ENCODE measurements at regions not wholly inside any gene's neighbourhood (a gene's known extent, or its start where the extent isn't known, plus 50 kb on each side); places are given as distances from the start of the nearest gene placed in this dataset.
"Not testable (repeated sequence)": the region's sequence is repeated elsewhere in the genome, so short reads cannot be mapped to it uniquely, and the experiment has no call there.

DNA sequence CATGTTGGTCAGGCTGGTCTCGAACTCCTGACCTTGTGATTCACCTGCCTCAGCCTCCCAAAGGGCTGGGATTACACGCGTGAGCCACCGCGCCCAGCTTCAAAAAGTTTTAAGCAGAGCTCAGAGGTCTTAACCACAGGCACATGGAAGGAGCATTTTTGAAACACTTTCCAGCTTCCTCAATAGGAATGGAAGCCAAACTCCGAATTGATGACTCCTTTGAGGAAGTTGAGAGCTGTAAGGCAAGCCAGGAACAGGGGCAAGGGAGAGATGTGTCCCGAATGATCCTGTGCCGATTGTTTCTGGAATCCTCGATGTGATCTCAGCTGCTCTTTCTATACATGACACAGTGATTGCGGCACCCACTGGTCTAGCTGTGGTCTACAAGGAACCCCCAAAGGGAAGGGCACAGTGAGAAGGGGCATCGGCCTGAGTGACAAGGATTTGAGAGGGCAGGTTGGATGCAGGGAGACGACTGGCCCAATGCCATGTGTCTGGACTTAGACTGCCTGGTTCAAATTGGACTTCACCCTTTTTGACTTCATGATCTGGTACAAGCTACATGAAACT is 116.2 kb downstream of the ADRA2C start:
- not testable (repeated sequence) for DNase-seq

DNA sequence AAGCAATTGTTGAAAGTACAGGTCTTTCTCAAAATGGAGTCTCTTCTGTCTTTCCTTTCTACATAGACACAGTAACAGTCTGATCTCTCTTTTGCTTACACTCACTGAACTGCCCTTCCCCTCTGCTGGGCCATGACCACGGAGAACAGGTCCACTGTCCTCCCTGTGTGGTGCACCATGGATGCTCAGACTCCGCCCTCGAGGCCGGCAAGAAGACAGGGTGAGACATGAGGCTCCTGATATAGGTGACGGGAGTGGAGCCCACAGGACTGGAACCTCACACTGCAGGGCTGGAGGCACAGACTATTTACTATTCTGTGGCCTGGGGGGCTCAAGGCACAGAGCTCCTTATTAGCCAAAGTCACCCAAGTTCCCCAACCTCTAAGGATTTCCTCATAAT is 118.1 kb downstream of the ADRA2C start:
- not testable (repeated sequence) for DNase-seq

DNA sequence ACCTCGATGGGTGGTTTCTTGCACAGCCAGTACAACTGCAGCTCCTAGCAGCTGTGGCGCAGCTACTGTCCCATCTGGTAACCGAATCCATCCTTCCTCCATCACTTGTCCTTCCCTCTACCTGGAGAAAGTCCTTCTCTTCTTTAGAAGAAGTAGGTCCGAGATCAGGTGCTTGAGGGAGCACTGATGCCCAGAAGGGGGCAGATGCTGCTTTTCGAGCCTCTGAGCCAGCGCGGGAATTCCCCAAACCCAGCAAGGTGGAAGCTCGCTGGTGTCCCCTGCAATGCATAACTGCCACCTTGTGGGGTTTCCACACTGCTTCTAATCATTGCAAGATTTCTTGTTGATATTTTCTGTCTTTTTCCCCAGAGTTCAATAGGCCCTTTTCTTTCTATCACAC is 127.4 kb downstream of the ADRA2C start:
- DNase-seq: peak; percentile 20

DNA sequence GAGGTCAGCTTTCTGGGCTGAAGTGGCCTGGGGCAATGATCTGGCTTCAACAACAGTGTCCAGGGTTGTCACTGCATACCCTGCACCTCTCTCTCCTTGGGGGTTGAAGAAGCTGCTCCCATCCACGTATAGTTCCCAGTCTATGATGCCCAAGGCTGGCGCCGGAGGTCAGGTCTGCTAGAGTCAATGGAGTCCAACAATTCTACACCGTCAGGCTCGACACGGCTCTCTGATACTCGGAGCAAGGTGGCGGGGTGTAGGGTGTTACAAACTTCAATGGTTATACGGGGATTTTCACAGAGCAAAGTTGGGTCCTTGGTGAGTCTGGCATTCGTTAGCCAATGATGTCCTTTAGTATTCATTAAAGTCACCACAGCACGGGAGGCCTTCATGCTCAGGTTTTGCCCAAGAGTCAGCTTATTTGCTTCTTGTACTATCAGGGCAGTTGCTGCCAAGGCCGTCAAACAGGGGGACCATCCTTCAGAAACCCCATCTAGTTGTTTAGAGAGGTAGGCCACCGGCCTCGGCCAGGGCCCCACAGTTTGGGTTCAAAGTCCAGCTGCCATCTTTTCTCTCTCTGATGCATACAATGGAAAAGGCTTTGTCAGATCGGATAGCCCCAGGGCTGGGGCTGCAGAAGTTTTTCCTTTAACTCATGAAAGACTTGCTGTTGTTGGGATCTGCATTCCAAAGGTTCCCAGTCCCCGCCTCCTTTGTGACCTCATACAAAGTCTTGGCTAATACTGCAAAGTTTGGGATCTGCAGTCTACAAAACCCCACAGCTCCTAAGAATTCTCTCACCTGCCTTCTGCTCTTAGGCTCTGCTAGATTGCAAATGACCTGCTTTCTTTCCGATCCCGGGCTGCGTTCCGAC is 128.1 kb downstream of the ADRA2C start:
- DNase-seq: not testable (repeated sequence)

DNA sequence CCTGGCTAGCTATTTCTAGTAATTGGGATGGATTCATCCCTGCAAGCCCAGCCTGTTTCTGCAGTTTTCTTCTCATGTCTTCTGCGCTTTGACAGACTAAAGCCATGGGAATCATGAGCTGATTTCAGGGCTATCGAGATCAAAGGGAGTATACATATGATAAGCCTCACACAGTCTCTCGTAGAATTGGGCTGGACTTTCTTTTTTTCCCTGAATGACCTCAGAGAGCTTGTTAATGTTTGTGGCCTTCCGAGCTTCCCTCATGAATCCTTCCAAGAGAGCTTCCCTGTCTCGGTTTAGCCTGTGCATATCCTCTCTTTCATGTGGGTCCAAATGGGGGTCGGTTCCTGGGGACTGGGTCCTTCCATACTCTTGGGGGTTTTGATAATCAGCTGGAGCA is 130.3 kb downstream of the ADRA2C start:
- DNase-seq: no peak

DNA sequence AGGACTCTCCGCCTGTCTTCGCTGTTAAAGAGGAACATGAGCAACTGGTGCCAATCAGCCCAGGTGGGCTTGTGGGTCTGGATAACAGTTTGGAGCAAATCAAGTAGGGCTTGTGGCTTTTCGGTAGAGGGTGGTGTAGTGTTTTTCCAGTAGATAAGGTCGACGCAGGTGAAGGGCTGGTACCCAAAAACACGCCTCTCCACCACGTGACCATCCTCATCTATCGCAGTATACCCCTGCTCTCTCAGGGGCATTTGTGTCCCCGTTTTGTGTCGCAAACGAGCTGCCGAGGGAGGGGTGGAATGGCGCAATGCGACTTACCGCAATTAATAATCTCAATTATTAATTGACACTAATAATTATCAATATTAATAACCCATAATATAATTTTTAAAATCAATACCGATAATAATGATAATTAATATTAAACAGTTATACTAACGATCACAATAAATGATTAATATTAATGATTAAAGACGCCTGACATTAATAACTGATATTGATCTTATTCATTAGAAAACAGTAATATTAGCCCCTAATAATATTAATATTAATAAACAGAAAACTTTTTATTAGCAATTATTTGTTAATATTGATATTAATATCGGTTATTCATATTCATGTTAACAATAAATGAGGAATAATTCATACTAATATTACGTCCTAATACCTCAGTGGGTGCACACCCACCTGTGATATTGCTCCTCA is 130.8 kb downstream of the ADRA2C start:
- DNase-seq: not testable (repeated sequence)

DNA sequence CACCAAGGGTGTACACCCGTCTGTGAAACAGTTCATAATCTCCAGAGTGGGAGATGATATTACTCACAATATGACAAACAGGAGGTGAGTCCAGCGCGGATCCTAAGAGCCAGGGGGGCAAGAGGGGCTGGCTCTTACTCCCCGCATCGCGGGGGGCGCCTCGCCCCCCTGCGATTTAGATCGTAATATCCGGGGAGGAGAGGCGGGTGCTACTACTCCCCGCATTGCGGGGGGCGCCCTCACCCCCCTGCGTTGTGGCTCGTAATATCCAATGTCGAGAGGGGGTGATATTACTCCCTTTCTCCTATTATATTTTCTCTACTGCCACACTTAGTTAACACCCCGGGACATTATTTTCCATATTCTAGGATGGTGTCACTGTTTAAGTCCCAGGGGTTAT is 131.9 kb downstream of the ADRA2C start:
- DNase-seq: no peak

DNA sequence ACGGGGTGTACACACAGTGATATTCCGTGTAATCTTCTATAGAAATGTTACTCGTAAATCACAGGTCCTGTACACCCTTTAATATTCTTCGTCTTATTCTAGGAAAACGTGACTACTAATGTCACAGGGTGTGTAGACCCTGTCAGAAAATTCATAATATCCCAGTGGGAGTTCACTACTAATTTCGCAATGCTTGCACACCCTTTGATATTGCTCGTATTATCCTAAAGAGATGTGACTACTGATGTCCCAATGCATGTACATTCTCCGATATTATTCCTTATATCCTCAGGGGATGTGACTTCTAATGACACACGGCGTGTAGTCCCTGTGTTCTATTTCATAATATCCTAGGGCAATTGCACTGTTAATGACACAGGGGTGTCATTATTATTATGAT is 132.7 kb downstream of the ADRA2C start:
- DNase-seq: not testable (repeated sequence)

DNA sequence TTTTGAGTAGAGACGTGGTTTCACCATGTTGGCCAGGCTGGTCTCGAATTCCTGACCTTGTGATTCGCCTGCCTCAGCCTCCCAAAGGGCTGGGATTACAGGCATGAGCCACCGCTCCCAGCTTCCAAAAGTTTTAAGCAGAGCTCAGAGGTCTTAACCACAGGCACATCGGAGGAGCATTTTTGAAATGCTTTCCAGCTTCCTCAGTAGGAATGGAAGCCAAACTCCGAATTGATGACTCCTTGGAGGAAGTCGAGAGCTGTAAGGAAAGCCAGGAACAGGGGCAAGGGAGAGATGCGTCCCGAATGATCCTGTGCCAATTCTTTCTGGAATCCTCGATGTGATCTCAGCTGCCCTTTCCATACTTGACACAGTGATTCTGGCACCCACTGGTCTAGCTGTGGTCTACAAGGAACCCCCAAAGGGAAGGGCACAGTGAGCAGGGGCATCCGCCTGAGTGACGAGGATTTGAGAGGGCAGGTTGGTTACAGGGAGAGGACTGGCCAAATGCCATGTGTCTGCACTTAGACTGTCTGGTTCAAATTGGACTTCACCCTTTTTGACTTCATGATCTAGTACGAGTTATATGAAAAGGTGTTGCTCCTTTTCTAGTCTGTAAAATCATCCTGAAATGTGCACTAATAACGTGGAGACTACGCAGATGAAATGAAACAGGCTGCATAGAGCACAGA is 138.2 kb downstream of the ADRA2C start:
- DNase-seq: not testable (repeated sequence)

DNA sequence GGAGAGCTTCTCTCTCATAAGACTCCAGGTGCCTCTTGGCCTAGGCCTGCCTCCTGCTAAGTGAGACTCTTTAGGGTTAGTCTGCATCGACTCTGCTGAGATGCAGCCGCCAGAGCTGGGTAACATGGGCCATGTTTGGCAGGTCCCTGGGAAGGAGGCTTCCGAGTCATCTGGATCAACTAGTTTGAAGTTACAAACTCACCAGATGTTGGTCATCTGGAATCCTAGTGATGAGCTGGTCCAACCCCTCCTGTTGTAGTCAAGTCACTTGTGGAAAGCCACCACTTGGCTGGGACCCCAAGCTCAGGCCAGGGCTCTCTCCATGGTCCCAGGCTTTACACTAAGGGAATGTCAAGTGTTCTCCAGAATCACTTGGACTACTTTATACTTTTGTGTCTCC is 143.4 kb downstream of the ADRA2C start:
- DNase-seq: not testable (repeated sequence)

DNA sequence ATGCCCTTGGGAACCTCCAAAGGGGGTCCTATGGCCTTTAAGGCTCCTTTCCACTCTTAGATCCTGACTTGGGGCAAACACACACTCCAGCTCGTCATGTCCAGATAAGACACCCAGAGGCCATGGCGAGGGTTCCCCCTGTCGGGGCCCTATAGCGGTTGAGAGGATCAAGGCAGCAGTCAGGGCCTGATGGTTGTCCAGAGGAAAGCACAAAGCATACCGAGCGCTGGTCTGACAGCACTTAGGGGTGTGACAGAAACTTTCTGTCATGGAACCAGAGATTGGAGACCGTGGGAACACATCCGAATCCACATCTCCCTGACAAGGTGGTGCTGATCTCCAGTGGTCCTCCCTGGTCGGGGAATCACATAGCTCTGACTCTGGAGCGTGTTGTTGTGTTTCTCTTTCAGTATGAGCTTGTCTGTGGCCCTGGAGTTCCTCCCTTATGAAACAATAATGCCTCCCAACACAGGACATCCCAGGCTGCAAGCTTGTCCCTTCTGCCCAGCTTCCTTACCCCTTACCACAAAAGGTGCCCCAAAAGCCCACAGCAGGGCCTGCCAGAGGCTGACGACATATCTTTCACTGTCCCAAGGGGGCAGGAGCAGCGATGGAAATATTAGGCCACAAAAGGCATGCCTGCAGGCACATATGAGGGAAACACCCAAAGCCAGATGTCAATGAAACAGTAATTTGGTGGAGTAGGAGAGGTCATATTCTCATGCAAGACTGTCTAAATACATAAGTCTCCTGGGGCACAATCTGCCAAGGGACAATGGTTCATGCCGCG is 144.2 kb downstream of the ADRA2C start:
- DNase-seq: not testable (repeated sequence)

DNA sequence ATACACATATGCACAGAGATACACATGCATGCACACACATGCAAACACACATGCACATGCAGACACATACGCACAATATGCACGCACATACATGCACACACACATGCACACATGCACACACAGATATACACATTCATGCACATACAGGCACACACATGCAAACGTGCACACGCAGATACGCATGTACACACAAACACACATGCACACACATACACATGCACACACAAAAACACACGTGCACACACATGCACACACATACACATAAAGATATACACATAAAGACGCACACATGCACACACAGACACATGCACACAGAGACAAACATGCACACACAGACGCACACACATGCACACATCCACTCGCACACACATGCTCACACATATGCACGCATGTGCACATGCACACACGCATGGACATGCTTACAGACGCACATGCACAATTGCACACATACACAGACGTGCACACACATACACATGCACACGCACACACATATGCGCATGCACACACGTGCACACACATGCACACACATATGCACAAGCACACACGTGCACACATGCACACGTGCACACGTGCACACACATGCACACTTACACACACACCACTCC is 145.2 kb downstream of the ADRA2C start:
- DNase-seq: no peak

DNA sequence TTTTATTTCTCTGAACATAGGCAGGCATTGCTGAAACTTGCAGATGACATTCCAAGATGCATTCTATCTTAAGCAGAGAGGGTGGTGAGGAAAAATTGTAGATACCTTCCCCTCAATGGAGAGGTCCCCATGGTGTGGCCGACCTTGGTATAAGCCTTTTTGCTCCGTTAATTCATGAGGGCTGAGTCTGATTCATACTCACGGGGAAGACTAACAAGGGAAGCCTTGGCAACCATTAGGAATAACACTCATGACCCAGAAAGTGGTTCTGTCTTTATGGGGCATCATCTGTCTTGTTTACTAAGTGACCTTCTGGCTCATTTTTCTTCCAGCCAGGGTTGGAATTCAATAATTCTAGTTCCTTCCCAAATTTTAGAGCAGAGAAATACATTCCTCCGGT is 148.3 kb downstream of the ADRA2C start:
- not testable (repeated sequence) for DNase-seq

DNA sequence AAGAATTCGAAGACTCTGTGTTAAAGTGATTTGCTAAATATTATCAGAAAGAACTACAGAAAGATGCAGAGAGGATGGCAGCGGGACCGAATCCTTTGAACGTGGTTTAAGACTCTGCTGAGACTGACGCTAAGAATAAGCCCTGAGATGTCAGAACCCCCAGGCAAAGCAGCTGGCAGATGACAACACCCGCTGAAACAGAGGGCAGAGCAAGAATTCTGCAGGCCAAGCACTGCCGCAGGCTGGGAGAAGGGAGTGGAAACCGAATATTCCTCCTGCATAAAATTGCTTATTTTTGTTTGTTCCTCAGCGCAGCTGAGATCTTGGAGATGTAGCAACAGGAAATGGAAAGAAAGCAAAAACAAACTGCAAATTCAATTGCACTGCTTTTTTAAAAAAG is 153.3 kb downstream of the ADRA2C start:
- not testable (repeated sequence) for DNase-seq

DNA sequence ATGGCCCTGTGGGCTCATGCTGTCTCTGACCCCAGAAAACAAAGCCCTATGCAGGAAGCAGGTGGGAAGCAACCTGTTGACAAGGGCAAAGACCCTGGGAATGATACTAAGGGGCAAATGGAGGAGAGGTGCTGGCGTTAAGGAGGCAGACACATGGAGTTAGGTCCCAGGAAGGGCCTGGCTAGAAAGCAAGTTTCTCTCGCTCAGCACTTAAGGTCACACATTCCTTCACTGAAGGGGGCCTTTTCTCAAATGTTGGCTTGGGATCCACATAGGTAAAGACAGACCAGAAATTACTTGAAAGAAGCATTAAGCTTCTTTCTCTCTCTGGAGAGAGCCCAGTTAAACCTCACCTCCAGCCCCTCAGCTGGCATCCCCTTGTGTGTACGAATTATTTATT is 155.7 kb downstream of the ADRA2C start:
- not testable (repeated sequence) for DNase-seq

DNA sequence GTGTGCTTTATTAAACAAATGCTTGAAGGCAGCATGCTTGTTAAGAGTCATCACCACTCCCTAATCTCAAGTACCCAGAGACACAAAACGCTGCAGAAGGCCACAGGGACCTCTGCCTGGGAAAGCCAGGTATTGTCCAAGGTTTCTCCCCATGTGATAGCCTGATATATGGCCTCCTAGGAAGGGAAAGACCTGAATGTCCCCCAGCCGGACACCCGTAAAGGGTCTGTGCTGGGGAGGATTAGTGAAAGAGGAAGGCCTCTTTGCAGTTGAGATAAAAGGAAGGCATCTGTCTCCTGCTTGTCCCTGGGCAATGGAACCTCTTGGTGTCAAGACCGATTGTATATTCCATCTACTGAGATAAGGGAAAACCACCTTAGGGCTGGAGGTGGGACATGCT is 159.7 kb downstream of the ADRA2C start:
- DNase-seq: not testable (repeated sequence)

DNA sequence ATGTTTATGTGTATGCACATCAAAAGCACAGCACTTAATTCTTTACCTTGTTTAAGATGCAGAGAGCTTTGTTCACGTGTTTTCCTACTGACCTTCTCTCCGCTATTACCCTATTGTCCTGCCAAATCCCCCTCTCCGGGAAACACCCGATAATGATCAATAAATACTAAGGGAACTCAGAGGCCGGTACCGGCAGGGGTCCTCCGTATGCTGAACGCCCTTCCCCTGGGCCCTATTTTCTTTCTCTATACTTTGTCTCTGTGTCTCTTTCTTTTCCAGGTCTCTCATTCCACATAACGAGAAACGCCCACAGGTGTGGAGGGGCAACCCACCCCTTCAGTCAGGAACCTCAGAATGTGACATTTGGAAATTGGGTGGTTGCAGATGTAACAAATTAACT is 160.1 kb downstream of the ADRA2C start:
- not testable (repeated sequence) for DNase-seq

DNA sequence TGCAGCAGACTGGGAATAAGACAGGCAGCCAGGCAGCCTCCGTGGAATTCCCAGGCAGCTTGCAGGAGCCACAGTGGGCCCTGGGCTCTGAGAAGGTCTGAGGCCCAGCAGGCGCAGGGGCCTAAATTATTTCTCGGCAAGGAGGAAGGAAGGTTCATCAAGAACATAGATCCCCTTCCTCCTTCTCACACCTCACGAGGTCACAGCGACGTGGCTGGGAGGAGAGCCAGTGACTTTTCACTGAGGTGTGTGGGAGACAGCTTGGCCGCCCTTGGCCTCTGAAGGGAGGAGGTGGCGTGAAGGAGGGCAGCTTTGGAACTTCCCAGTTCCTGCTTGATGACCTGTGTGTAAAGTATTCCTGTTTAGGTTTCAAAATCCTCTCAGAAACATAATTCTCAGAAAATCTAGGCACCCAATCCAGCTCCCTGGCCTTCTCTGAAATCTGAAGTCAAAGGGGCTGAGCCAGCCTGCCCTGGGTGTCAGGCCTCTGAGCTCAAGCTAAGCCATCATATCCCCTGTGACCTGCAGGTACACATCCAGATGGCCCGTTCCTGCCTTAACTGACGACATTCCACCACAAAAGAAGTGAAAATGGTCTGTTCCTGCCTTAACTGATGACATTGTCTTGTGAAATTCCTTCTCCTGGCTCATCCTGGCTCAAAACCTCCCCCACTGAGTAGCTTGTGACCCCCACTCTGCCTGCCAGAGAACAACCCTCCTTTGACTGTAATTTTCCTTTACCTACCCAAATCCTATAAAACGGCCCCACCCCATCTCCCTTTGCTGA is 161.0 kb downstream of the ADRA2C start:
- DNase-seq: not testable (repeated sequence)

DNA sequence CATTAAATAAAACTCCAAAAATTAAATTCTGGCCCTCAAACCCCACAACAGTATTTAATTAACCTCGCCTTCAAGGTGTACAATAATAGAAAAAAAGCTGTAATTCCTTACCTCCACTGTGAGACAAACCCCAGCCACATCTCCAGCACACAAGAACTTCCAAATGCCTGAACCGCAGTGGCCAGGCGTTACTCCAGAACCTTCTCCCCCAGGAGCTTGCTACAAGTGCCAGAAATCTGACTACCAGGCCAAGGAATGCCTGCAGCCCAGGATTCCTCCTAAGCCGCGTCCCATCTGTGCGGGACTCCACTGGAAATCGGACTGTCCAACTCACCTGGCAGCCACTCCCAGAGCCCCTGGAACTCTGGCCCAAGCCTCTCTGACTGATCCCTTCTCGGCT is 163.2 kb downstream of the ADRA2C start:
- not testable (repeated sequence) for DNase-seq

DNA sequence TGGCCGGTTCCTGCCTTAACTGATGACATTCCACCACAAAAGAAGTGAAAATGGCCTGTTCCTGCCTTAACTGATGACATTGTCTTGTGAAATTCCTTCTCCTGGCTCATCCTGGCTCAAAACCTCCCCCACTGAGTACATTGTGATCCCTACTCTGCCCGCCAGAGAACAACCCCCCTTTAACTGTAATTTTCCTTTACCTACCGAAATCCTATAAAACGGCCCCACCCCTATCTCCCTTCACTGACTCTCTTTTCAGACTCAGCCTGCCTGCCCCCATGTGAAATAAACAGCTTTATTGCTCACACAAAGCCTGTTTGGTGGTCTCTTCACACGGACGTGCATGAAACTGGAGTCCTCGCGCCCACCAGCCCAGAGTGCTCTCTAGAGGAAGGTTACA is 166.5 kb downstream of the ADRA2C start:
- not testable (repeated sequence) for DNase-seq

DNA sequence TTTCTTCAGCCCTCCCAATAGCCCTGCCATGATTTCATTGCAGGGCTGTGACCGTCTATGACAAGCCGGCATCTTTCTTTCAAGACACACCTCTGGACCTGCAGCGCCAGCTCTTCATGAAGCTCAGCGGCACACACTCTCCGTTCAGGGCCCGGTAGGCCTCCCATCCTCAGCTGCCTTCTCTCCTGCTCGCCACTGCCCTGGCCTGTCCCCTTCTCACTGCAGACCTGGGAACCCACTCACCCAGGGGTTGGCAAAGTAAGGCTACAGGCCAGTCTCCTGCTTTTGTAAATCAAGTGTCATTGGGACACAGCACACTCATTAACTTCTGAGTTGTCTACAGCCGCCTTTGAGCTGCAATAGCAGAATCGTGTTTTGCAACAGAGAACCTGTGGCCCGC is 169.2 kb downstream of the ADRA2C start:
- not testable (repeated sequence) for DNase-seq

All from CD4-positive, alpha-beta T cell treated with Interleukin-12 subunit alpha and Interleukin-12 subunit beta, for 1 hour (primary cell).